Limb (tissue), 2 donors: ENCODE measurements at regions not wholly inside any gene's neighbourhood (a gene's known extent, or its start where the extent isn't known, plus 50 kb on each side); places are given as distances from the start of the nearest gene placed in this dataset.
A peak's percentile ranks its signal among the peaks of the same experiment; 100 is the strongest.
"Not testable (repeated sequence)": the region's sequence is repeated elsewhere in the genome, so short reads cannot be mapped to it uniquely, and the experiment has no call there.

Source experiments
- DNase-seq, 2 donors: peaks; one replicate each; pipeline ENCODE4 v3.0.0-alpha.2; 2016; ENCODE audit errors: extremely low spot score in 2 of 2

GRCh38 chr19:37303591-37304171 lies 67.2 kb upstream of the ZNF527 start:
- DNase-seq = no peak

GRCh38 chr19:37304190-37304883 lies 66.6 kb upstream of the ZNF527 start:
- peak in 1 of 2 donors; percentile 76 for DNase-seq

- DNase-seq = no peak
Measured at GRCh38 chr19:37304884-37305255, 66.0 kb upstream of the ZNF527 start.

- no peak for DNase-seq
Measured at GRCh38 chr19:37306383-37306963, 64.4 kb upstream of the ZNF527 start.

- DNase-seq = no peak
Measured at GRCh38 chr19:37309834-37310575, 60.9 kb upstream of the ZNF527 start.

GRCh38 chr19:37312531-37313334 lies 58.2 kb upstream of the ZNF527 start:
- DNase-seq = peak; percentile 27 to 64

- DNase-seq = no peak
Measured at GRCh38 chr19:37313335-37313627, 57.6 kb upstream of the ZNF527 start.

- DNase-seq = peak; percentile 96 to 99
Measured at GRCh38 chr19:37317403-37318209, 53.3 kb upstream of the ZNF527 start.

GRCh38 chr19:37320988-37321387 lies 49.9 kb upstream of the ZNF527 start:
- not testable (repeated sequence) for DNase-seq
